T1000 (cell line): ENCODE measurements at regions not wholly inside any gene's neighbourhood (a gene's known extent, or its start where the extent isn't known, plus 50 kb on each side); places are given as distances from the start of the nearest gene placed in this dataset.
A peak's percentile ranks its signal among the peaks of the same experiment; 100 is the strongest.

Experiments used
- DNase-seq: peaks from one replicate; lab custom pipeline; 2025; ENCODE audit warnings: mixed read lengths; lab: John Stamatoyannopoulos, UW

GRCh38 chr3:5304789-5305683 is 117.5 kb downstream of the EDEM1 start:
- DNase-seq: peak; percentile 42

- no peak for DNase-seq
These were observed 118.1 kb downstream of the EDEM1 start for GRCh38 chr3:5305684-5305989.

- DNase-seq: no peak
These were observed 121.7 kb downstream of the EDEM1 start for GRCh38 chr3:5309171-5309570.

DNA sequence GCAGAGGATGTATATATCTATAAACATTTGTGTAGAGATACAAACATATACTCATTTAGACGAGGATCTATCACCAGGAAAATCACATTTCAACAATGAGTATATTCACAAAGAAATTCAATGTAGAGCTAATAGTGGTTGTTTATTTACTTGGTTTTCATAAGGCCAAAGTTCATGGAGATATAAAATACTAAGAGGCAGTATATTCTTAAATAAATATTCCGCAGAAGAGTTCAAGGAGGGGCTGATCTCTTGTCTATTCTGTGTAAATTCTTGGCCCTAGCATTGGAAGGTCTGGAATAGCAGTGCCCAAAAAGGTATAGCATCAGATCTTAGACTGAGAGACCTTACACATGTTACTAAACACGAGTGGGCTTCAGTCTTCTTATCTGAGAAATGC is 122.1 kb downstream of the EDEM1 start:
- no peak for DNase-seq

DNA sequence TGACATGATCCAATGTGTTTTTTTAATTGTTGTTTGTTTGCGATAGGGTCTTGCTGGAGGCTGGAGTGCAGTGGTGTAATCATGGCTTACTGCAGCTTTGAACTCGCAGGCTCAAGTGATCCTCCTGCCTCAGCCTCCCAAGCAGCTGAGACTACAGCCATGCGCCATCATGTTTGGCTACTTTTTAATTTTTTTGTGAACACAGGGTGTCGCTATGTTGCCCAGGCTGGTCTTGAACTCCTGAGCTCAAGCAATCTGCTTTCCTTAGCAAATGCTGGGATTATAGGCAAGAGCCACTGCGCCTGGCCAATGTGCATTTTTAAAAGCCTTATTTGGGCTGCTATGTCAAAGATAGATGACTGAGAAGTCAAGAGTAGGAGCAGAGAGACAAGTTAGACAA is 123.0 kb downstream of the EDEM1 start:
- no peak for DNase-seq

DNA sequence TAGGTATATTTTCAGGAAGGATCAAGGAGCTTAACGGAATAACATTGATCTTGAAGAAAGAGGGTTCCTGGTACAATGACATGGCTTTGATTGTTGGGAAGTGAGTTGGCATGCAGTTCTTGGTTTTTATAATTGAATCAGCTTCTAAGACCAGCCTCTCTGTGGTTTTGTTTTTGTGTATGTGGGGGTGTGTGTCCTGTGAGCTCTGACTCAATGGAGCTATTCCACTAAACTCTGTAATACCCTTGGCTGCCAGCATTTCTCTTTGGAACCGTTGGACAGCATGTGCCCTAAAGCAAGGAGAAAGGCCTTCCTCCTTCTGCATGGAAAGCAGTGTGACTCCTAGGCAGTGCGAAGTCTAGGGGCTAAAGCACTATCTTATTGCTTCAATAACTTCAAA is 124.8 kb downstream of the EDEM1 start:
- DNase-seq: no peak

DNA sequence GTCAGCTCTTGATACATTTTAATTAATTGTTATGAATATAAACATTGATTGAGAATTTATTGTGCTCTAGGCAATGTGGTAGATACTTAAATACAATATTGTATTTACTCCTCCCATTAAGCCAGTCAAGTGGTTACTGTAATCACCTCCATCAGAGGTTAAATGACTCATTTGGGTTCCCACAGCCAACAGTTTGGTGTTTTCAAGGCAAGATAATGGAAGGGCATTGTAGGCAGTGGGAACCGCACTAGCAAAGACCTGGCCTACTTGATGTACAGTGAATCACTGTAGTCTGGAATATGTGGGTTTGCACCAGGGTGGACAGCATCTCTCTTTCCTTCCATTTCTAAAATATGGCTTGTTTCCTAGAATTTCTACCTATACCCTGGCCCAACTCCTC is 127.4 kb downstream of the EDEM1 start:
- DNase-seq: no peak

DNA sequence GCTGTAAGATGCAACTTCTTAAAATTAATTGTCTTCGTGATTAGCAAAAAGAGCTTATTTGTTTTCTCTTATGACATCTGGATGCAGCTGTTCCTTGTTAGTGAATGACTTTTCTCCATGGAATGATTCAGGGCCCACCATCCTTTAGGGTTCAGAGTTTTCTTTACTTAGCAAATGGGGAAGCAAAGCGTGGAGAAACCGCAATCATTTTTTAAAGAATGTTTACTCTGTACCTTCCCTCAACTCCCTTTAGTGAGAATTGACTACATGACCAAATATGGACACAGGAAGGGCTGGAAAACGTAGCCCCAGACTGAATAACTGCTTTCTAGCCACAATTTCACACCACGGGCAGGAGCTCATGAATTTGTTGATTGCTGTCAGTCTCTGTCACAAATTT is 130.1 kb downstream of the EDEM1 start:
- DNase-seq: no peak

- DNase-seq: no peak
These were observed 131.9 kb downstream of the EDEM1 start for GRCh38 chr3:5319454-5319853.

- no peak for DNase-seq
These were observed 134.3 kb downstream of the EDEM1 start for GRCh38 chr3:5321666-5322340.

GRCh38 chr3:5324780-5325179 is 137.3 kb downstream of the EDEM1 start:
- no peak for DNase-seq

- peak; percentile 42 for DNase-seq
These were observed 142.8 kb downstream of the EDEM1 start for GRCh38 chr3:5330152-5330810.

DNA sequence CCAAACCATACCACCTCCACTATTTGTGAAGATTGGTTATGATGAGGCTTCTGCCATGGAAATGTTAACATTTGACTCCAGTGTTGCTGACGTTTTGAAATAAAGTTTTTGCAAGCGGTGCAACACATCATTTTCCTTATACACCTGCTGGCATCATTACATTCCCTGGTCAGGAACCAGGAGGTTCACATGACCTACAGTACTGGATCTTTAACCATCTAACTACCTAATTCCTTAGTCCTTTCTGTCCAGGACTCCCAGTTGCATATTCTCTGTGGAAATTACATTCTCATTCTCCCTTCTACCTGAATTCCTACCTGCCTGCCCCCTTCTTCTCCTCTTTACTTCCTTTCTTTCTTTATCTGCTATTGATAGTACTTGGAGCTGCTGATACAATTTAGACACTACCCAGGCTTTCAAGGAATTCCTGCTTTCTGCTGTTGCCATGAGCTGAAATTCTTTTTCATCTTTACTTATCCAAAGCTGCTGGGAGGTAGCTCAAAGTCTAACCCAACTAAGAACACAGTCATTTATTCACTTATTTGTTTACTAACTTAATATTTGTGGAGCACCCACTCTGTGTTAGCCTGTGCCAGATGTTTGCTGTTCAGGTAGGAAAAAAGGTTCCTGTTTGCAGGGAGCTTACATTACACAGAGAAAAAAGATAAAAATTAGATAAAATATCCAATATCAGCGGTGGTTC is 144.2 kb downstream of the EDEM1 start:
- no peak for DNase-seq

DNA sequence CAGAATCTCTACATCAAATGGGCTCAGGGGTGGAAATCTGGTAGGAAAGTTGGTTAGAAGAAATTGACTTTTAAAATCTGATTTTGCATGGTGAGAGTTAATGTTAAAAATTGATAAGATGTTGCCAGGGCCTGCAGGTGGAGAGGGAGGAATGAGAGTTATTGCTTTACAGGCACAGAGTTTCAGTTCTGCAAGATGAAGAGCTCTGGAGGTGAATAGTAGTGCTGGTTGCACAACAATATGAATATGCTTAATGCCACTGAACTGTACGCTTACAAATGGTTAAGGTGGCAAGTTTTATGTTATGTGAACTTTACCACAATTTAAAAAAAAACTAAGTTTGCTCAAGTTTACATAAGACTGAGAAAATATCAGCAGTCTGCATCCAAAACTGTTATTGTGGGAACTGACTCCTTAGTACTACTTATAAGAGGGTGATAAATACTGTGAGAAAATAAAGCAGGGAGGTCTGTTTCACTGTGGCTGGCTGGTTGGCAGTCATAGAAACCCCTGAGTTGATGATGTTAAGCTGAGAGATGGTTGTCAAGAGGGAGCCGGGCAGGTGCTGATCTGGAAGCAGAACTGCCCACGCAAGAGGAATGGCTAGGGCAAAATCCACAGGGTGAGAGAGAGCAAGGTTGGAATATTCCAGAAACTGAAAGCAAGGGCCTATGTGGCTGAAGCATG is 144.9 kb downstream of the EDEM1 start:
- no peak for DNase-seq

DNA sequence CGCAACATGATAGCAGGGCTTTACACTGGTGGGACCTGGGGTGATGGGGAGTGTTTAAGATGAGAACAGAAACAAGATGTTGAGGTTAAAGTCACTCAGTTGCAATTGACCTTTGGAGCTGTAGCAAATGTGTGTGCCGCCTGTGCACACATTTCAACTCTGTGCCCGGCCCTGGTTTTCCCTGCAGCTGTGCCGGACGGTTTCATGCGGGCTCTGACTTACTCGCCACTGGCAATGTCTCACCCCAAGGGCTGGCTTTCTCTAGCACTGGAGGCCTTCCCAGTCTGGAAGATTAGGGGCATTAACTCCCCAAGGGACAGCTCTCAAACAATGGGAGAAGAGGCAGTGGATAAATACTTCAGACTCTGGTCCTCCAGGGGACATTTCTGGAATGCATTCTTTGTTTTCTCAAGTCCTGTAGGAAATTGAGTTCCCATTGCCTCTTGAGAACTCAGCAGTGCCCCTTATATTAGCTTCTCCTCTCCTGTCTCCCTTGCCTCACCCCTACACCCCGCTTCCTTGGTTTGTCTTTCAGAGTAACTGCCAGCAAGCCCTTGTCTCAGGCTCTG is 152.5 kb downstream of the EDEM1 start:
- no peak for DNase-seq

DNA sequence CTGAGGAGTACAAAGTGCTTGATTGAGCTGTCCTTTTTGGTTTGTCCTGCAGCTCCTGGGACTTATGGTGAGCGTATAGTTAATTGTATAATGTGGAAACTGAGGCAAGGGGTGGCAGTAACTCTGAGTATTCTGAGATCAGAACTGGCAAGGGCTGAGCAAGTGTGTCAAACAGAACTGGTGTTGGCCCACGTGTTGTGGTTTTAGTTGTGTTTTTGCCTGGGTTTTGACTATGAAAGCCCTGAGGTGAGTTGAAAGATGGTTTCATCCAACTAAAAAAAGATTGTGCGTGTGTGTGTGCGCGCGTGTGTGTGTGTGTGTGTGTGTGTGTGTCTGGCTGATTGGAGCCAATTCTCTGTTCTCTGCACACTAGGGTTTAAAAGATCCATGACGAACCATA is 154.1 kb downstream of the EDEM1 start:
- DNase-seq: no peak

DNA sequence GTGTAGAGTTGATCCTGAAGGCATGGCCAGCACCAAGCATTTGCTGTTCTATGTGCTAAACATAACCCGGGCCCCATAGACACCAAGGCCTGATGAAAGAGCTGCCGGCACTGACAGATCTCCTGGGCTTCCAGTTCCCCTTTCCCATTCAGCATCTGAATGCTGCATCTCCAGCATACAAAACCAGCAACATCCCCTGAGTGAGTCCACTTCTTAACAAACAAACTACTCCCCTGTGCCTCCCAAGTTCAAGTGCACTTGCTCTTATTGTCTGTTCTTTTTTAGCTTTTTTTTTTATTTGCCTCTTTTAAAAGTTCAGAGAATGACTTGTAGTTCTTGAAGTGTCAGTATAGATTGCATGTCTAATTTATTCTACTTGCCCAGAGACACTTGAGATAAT is 156.0 kb downstream of the EDEM1 start:
- DNase-seq: no peak

DNA sequence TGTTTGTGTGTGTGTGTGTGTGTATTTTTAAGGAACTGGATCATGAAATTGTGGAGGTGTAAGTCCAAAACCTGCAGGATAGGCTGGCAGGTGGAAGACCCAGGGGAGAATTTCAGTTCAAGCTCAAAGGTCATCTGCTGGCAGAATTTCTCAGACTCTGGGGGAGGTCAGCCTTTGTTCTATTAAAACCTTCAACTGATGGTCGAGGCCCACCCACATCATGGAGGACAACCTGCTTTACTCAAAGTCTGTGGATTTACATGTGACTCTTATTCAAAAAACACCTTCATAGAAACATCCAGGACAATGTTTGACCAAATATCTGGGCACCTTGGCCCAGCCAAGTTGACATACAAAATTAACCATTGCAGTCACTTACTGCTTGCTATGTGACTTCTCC is 157.2 kb downstream of the EDEM1 start:
- no peak for DNase-seq

DNA sequence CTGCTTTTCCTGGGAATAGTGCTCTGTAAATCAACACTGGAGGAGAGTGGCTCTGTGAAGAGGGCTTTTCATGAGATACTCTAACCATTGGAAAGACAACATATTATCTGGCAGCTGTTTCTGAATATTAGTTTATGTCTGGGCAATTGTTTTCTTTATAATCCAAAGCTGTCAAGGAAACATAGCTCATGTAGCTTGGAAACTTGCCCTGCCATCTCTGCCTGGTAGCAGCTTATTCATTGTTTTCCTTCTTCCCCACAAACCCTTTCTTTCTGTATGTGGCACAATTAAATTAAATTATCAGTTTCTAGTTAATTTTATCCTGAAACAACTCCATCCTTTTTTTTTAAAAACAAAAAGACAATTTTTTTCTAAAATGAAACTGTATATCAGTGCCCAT is 160.0 kb downstream of the EDEM1 start:
- DNase-seq: no peak

- DNase-seq: no peak
These were observed 160.9 kb downstream of the EDEM1 start for GRCh38 chr3:5348229-5348902.

- no peak for DNase-seq
These were observed 161.8 kb downstream of the EDEM1 start for GRCh38 chr3:5349343-5349742.
